Naive thymus-derived CD4-positive, alpha-beta T cell (primary cell): ENCODE measurements at regions not wholly inside any gene's neighbourhood (a gene's known extent, or its start where the extent isn't known, plus 50 kb on each side); places are given as distances from the start of the nearest gene placed in this dataset.

Experiments used
- ATAC-seq: fragments of 150-1000 bp; cut with Tn5 transposase; 2 replicates; pipeline ENCODE4 v1.10.0; 2021; ENCODE audit warnings: mild to moderate bottlenecking, moderate library complexity
- CTCF ChIA-PET: fragments of 350-600 bp; sonication (Branson Sonifier 250); formaldehyde crosslinking; loops from one replicate; lab custom pipeline; 2021; ENCODE audit warnings: antibody characterized with exemption; lab: Charles Lee
- POLR2A ChIA-PET: fragments of 350-600 bp; sonication (Branson Sonifier 250); formaldehyde crosslinking; loops from one replicate; lab custom pipeline; 2021; ENCODE audit warnings: antibody characterized with exemption, inconsistent platforms; lab: Charles Lee
- DNase-seq, 9 donors: peaks; one replicate each; pipeline versions ENCODE4 v3.0.0 to v3.0.0-alpha.2; 2020 to 2022; ENCODE audit warnings: mixed read lengths in 1 of 9
- H3K27ac ChIP-seq: one replicate; pipeline ENCODE4 v1.7.0; 2013; ENCODE audit warnings: mild to moderate bottlenecking, low read depth, low read length, moderate library complexity
- H3K27me3 ChIP-seq, 2 donors: one replicate each; pipeline ENCODE4 v1.7.0; 2013; ENCODE audit warnings: low read length in 2 of 2, mild to moderate bottlenecking in 2 of 2, moderate library complexity in 2 of 2; ENCODE audit not compliant: control insufficient read depth in 2 of 2, insufficient read depth in 2 of 2
- H3K36me3 ChIP-seq, 3 experiments: 1 replicate in 2 of 3; 2 replicates in 1 of 3; pipeline ENCODE4 v1.7.0; 2013; ENCODE audit warnings: low read length in 3 of 3, mild to moderate bottlenecking in 3 of 3, moderate library complexity in 1 of 3; ENCODE audit not compliant: insufficient read depth in 3 of 3, control insufficient read depth in 2 of 3
- H3K4me1 ChIP-seq, 2 donors: one replicate each; pipeline ENCODE4 v1.7.0; 2013; ENCODE audit warnings: low read length in 2 of 2, mild to moderate bottlenecking in 2 of 2, moderate library complexity in 1 of 2; ENCODE audit not compliant: control insufficient read depth in 2 of 2, insufficient read depth in 2 of 2
- H3K4me3 ChIP-seq: 2 replicates; pipeline ENCODE4 v1.7.0; 2013; ENCODE audit warnings: mild to moderate bottlenecking, low read length
- H3K9me3 ChIP-seq, 3 experiments: 1 replicate in 2 of 3; 2 replicates in 1 of 3; pipeline ENCODE4 v1.7.0; 2013; ENCODE audit warnings: low read length in 3 of 3; ENCODE audit not compliant: control insufficient read depth in 2 of 3
- H3K27ac Mint-ChIP-seq, 9 donors: one replicate each; pipeline ENCODE4 v1.8.0; 2020 to 2022; ENCODE audit warnings: mixed read lengths in 9 of 9, mild to moderate bottlenecking in 8 of 9, moderate library complexity in 5 of 9, inconsistent platforms in 2 of 9
- H3K27me3 Mint-ChIP-seq, 5 donors: one replicate each; pipeline ENCODE4 v1.8.0; 2021 to 2022; ENCODE audit warnings: mixed read lengths in 5 of 5, mild to moderate bottlenecking in 1 of 5
- H3K36me3 Mint-ChIP-seq, 5 donors: one replicate each; pipeline ENCODE4 v1.8.0; 2020 to 2022; ENCODE audit warnings: mixed read lengths in 5 of 5, mild to moderate bottlenecking in 3 of 5, inconsistent platforms in 1 of 5
- H3K4me1 Mint-ChIP-seq, 7 donors: one replicate each; pipeline ENCODE4 v1.8.0; 2020 to 2022; ENCODE audit warnings: mixed read lengths in 7 of 7, mild to moderate bottlenecking in 3 of 7, inconsistent platforms in 1 of 7
- H3K4me3 Mint-ChIP-seq, 10 donors: one replicate each; pipeline ENCODE4 v1.8.0; 2020 to 2022; ENCODE audit warnings: mild to moderate bottlenecking in 10 of 10, mixed read lengths in 10 of 10, moderate library complexity in 6 of 10, inconsistent platforms in 2 of 10
- H3K9me3 Mint-ChIP-seq, 11 donors: one replicate each; pipeline ENCODE4 v1.8.0; 2020 to 2022; ENCODE audit warnings: mixed read lengths in 11 of 11, mild to moderate bottlenecking in 4 of 11, inconsistent platforms in 1 of 11, moderate library complexity in 1 of 11
- intact Hi-C, 2 donors: fragments of 100-400 bp; cut with micrococcal nuclease; formaldehyde crosslinking; loops; one replicate each; pipeline ENCODE4 v1.15.1; 2023

- H3K27ac ChIP-seq, result no peak overlapping the region
- peaks cover 0 to 11% (median 0%) of the 10 kb centered on the region in 5 donors for H3K27me3 Mint-ChIP-seq
- no peak overlapping the region for H3K27ac Mint-ChIP-seq
- no peaks in the 10 kb centered on the region for H3K4me1 ChIP-seq
- no peaks in the 10 kb centered on the region for H3K27me3 ChIP-seq
- CTCF ChIA-PET, result no interaction called here
- intact Hi-C loops, result no loop called here
- H3K9me3 ChIP-seq, result no peaks in the 10 kb centered on the region
- POLR2A ChIA-PET, result no interaction called here
- H3K4me3 ChIP-seq, result no peak overlapping the region
- H3K4me1 Mint-ChIP-seq, result no peaks in the 10 kb centered on the region
- H3K9me3 Mint-ChIP-seq, result no peaks in the 10 kb centered on the region
- ATAC-seq, result no peak
- H3K4me3 Mint-ChIP-seq, result no peak overlapping the region
- H3K36me3 ChIP-seq, result no peaks in the 10 kb centered on the region
- no peak for DNase-seq
- H3K36me3 Mint-ChIP-seq, result no peaks in the 10 kb centered on the region
Measured at GRCh38 chr4:145339075-145339725, 142.5 kb upstream of the SMAD1 start.

DNA sequence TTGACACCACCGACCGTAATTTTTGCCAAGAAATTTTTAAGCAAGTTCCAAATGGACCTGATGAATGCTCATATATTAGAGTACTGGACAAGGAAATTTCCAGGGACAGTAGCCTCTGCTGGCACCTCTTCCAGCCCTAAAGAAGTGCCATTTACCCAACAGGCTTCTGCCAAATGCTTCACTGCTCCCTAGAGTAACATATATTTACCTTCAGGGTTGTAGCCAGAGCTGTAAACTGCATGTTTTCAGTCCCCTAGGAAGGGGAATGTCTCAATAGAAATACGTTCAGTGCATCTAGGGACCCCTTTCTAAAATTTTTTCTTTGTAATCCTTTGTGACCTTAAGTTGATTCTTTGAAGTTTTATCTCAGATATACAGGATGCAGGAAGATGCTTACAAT, 143.1 kb upstream of the SMAD1 start:
- Mint-ChIP-seq H3K4me3 (no peak overlapping the region), H3K36me3 (no peaks in the 10 kb centered on the region), H3K9me3 (no peaks in the 10 kb centered on the region), H3K4me1 (no peaks in the 10 kb centered on the region), H3K27me3 (peaks cover 0 to 11% (median 2%) of the 10 kb centered on the region in 5 donors), H3K27ac (no peak overlapping the region)
- ChIA-PET POLR2A (no interaction called here), CTCF (no interaction called here)
- no peaks in the 10 kb centered on the region for H3K9me3 ChIP-seq
- H3K4me3 ChIP-seq, result no peak overlapping the region
- H3K4me1 ChIP-seq, result no peaks in the 10 kb centered on the region
- no peak for DNase-seq
- intact Hi-C loops, result no loop called here
- H3K27me3 ChIP-seq, result no peaks in the 10 kb centered on the region
- ATAC-seq, result no peak
- no peak overlapping the region for H3K27ac ChIP-seq
- no peaks in the 10 kb centered on the region for H3K36me3 ChIP-seq

- Mint-ChIP-seq H3K4me1 (no peaks in the 10 kb centered on the region), H3K27me3 (peaks cover 0 to 11% (median 2%) of the 10 kb centered on the region in 5 donors), H3K27ac (no peak overlapping the region), H3K4me3 (no peak overlapping the region), H3K9me3 (no peaks in the 10 kb centered on the region), H3K36me3 (no peaks in the 10 kb centered on the region)
- Histone ChIP-seq H3K36me3 (no peaks in the 10 kb centered on the region), H3K27me3 (no peaks in the 10 kb centered on the region), H3K9me3 (no peaks in the 10 kb centered on the region), H3K27ac (no peak overlapping the region), H3K4me3 (no peak overlapping the region), H3K4me1 (no peaks in the 10 kb centered on the region)
- ChIA-PET CTCF (no interaction called here), POLR2A (no interaction called here)
- intact Hi-C loops, result no loop called here
- DNase-seq (no peak), ATAC-seq (no peak)
Measured at GRCh38 chr4:145337391-145337790, 144.3 kb upstream of the SMAD1 start.

GRCh38 chr4:145333786-145334185, 147.9 kb upstream of the SMAD1 start:
- Mint-ChIP-seq H3K27me3 (peaks cover 2 to 17% (median 13%) of the 10 kb centered on the region in 5 donors), H3K27ac (no peak overlapping the region), H3K9me3 (no peaks in the 10 kb centered on the region), H3K4me1 (no peaks in the 10 kb centered on the region), H3K36me3 (no peaks in the 10 kb centered on the region), H3K4me3 (no peak overlapping the region)
- Histone ChIP-seq H3K27me3 (no peaks in the 10 kb centered on the region), H3K4me1 (no peaks in the 10 kb centered on the region), H3K4me3 (no peak overlapping the region), H3K27ac (no peak overlapping the region), H3K36me3 (no peaks in the 10 kb centered on the region), H3K9me3 (no peaks in the 10 kb centered on the region)
- ChIA-PET CTCF (no interaction called here), POLR2A (no interaction called here)
- intact Hi-C loops, result no loop called here
- no peak for DNase-seq
- no peak for ATAC-seq

- H3K27me3 Mint-ChIP-seq, result peaks cover 2 to 28% (median 23%) of the 10 kb centered on the region in 5 donors
Measured at GRCh38 chr4:145326491-145326890, 146.1 kb upstream of the OTUD4 start.

DNA sequence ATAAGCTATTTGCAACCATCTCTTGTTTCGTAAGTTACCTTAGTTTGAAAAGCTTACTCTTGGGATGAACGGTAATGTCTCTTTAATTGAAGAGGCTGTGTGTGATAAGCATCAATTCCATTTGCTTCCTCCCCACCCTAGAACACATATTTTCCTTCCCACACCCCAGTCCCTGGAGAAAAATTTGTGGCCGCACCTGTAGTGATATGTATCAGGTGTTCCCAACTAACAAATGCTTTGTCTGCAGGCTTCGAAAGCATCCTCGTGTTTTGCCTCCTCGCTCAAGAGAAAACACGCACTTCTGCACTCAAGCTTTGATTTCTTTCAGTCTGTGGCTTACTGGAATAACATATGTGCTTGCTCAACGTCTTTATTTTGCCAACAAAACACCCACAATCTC, 143.8 kb upstream of the OTUD4 start:
- ATAC-seq (no peak), DNase-seq (no peak)
- ChIA-PET CTCF (no interaction called here), POLR2A (no interaction called here)
- Histone ChIP-seq H3K27ac (no peak overlapping the region), H3K4me1 (no peaks in the 10 kb centered on the region), H3K4me3 (no peak overlapping the region), H3K36me3 (no peaks in the 10 kb centered on the region), H3K9me3 (no peaks in the 10 kb centered on the region), H3K27me3 (no peaks in the 10 kb centered on the region)
- intact Hi-C loops, result no loop called here
- Mint-ChIP-seq H3K27me3 (peaks cover 2 to 30% (median 20%) of the 10 kb centered on the region in 5 donors), H3K9me3 (peaks cover 0 to 12% (median 5%) of the 10 kb centered on the region in 11 donors), H3K4me3 (no peak overlapping the region), H3K4me1 (no peaks in the 10 kb centered on the region), H3K27ac (no peak overlapping the region), H3K36me3 (no peaks in the 10 kb centered on the region)

More at GRCh38 chr4:145326491-145326890, 146.1 kb upstream of the OTUD4 start:
- peaks cover 0 to 12% (median 5%) of the 10 kb centered on the region in 11 donors for H3K9me3 Mint-ChIP-seq
- no peaks in the 10 kb centered on the region for H3K4me1 Mint-ChIP-seq
- no peak overlapping the region for H3K27ac ChIP-seq
- intact Hi-C loops, result no loop called here
- no peaks in the 10 kb centered on the region for H3K36me3 Mint-ChIP-seq
- H3K27ac Mint-ChIP-seq, result no peak overlapping the region
- H3K4me3 ChIP-seq, result no peak overlapping the region
- no peak overlapping the region for H3K4me3 Mint-ChIP-seq
- POLR2A ChIA-PET, result no interaction called here
- CTCF ChIA-PET, result no interaction called here
- no peak for DNase-seq
- ATAC-seq, result no peak
- H3K27me3 ChIP-seq, result no peaks in the 10 kb centered on the region
- H3K4me1 ChIP-seq, result no peaks in the 10 kb centered on the region
- H3K9me3 ChIP-seq, result no peaks in the 10 kb centered on the region
- no peaks in the 10 kb centered on the region for H3K36me3 ChIP-seq

GRCh38 chr4:145320294-145320693, 139.9 kb upstream of the OTUD4 start:
- H3K27ac ChIP-seq, result no peak overlapping the region
- no peaks in the 10 kb centered on the region for H3K4me1 ChIP-seq
- Mint-ChIP-seq H3K27me3 (peaks cover 2 to 27% (median 8%) of the 10 kb centered on the region in 5 donors), H3K4me1 (no peaks in the 10 kb centered on the region), H3K36me3 (no peaks in the 10 kb centered on the region), H3K27ac (no peak overlapping the region), H3K4me3 (no peak overlapping the region), H3K9me3 (no peaks in the 10 kb centered on the region)
- intact Hi-C loops, result no loop called here
- POLR2A ChIA-PET, result no interaction called here
- CTCF ChIA-PET, result no interaction called here
- no peaks in the 10 kb centered on the region for H3K27me3 ChIP-seq
- H3K36me3 ChIP-seq, result no peaks in the 10 kb centered on the region
- H3K4me3 ChIP-seq, result no peak overlapping the region
- DNase-seq (no peak), ATAC-seq (no peak)
- no peaks in the 10 kb centered on the region for H3K9me3 ChIP-seq
